C4-2B (cell line): ENCODE measurements at regions not wholly inside any gene's neighbourhood (a gene's known extent, or its start where the extent isn't known, plus 50 kb on each side); places are given as distances from the start of the nearest gene placed in this dataset.

Experiments used
- H3K27ac ChIP-seq: fragments of 450-650 bp; 2 replicates; pipeline ENCODE4 v1.5.1; 2017
- CTCF ChIP-seq: fragments of 450-650 bp; conservative IDR thresholded peaks from 2 replicates; pipeline ENCODE4 v1.5.1; 2017; ENCODE audit warnings: mild to moderate bottlenecking
- ZFX ChIP-seq: fragments of 450-650 bp; IDR thresholded peaks from 2 replicates; pipeline ENCODE4 v1.6.1; 2017

GRCh38 chr10:62666275-62666674, 138.2 kb upstream of the ADO start:
- no peak for TF ChIP-seq ZFX
- TF ChIP-seq CTCF = no peak
- no peak overlapping the region for H3K27ac ChIP-seq

- no peak overlapping the region for H3K27ac ChIP-seq
- no peak for TF ChIP-seq CTCF
- no peak for TF ChIP-seq ZFX
Observed at GRCh38 chr10:62669341-62669740, 135.2 kb upstream of the ADO start.

- H3K27ac ChIP-seq = no peak overlapping the region
- no peak for TF ChIP-seq ZFX
- TF ChIP-seq CTCF = no peak
Observed at GRCh38 chr10:62671104-62671503, 133.4 kb upstream of the ADO start.

- no peak for TF ChIP-seq CTCF
- TF ChIP-seq ZFX = no peak
- H3K27ac ChIP-seq = no peak overlapping the region
Observed at GRCh38 chr10:62681211-62681940, 123.1 kb upstream of the ADO start.

- H3K27ac ChIP-seq = no peak overlapping the region
- TF ChIP-seq ZFX = no peak
- TF ChIP-seq CTCF = no peak
Observed at GRCh38 chr10:62684911-62685310, 119.6 kb upstream of the ADO start.

GRCh38 chr10:62687230-62687748, 117.2 kb upstream of the ADO start:
- TF ChIP-seq ZFX (no peak), CTCF (no peak)
- H3K27ac ChIP-seq = no peak overlapping the region

GRCh38 chr10:62688971-62689700, 115.4 kb upstream of the ADO start:
- no peak for TF ChIP-seq ZFX
- TF ChIP-seq CTCF = no peak

More at GRCh38 chr10:62688971-62689700, 115.4 kb upstream of the ADO start:
- H3K27ac ChIP-seq = no peak overlapping the region
